ENCODE measurements at regions not wholly inside any gene's neighbourhood (a gene's known extent, or its start where the extent isn't known, plus 50 kb on each side); places are given as distances from the start of the nearest gene placed in this dataset.

- TF ChIP-seq CTCF (IDR thresholded peaks at IDR 0.05), result no peak
- H3K9me3 ChIP-seq, result no peaks in the 10 kb centered on the region
- H3K4me3 ChIP-seq, result no peak overlapping the region
- DNase-seq (ENCODE audit: low spot score) (no peak), ATAC-seq (ENCODE audit: insufficient number of reproducible peaks, low FRiP score, low read depth) (no peak)
- H3K27ac ChIP-seq, result no peak overlapping the region
- no peaks in the 10 kb centered on the region for H3K4me1 ChIP-seq (ENCODE audit: control insufficient read depth in 1 of 2, low read depth in 2 of 2)
- no peaks in the 10 kb centered on the region for H3K27me3 ChIP-seq (replicated peaks; ENCODE audit: insufficient read depth)
- no peaks in the 10 kb centered on the region for H3K36me3 ChIP-seq
Observed at GRCh38 chr10:107717046-107717445, 552.5 kb upstream of the SORCS1 start.

DNA sequence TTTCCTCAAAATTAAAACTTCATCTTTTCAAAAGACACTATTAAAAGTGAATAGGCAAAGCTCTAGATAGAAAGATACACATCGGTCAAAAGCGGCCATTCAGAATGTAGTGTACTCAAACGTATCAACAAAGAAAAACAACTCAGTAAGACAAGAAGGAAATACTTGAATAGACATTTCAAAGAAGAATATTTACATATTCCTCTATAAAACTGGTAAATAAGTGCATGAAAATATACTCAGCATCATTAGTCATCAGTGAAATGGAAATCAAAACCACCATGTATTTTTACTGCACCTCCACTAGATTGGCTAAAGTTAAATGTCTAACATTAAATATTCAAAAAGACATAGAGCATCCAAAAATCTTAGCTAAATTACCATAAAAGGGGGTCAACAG is 551.1 kb upstream of the SORCS1 start:
- no peak overlapping the region for H3K4me3 ChIP-seq
- DNase-seq (ENCODE audit: low spot score), result no peak
- H3K27ac ChIP-seq, result no peak overlapping the region
- no peak for TF ChIP-seq CTCF (IDR thresholded peaks at IDR 0.05)
- no peaks in the 10 kb centered on the region for H3K36me3 ChIP-seq
- H3K27me3 ChIP-seq (replicated peaks; ENCODE audit: insufficient read depth), result no peaks in the 10 kb centered on the region
- no peak for ATAC-seq (ENCODE audit: insufficient number of reproducible peaks, low FRiP score, low read depth)
- no peaks in the 10 kb centered on the region for H3K4me1 ChIP-seq (ENCODE audit: control insufficient read depth in 1 of 2, low read depth in 2 of 2)
- no peaks in the 10 kb centered on the region for H3K9me3 ChIP-seq

DNA sequence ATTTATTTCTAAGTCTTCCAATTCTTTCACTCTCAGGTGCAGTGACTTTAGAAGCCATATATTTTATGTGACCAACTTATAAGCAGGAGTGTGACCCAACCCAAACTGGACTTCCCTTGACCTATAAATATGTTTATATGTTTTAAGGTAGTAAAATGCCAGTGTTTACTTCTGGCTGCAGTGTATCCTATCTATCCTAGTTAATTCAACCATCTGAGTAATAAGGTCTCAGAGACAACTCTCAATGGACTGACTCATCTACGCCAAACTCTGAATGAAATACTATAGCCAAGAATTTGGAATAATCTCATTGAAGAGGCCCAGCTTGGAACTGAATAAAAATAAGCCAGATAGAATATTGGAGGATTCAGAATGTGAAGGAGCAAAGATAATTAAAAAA is 544.5 kb upstream of the SORCS1 start:
- no peaks in the 10 kb centered on the region for H3K4me1 ChIP-seq (ENCODE audit: control insufficient read depth in 1 of 2, low read depth in 2 of 2)

GRCh38 chr10:107706096-107706725 is 541.7 kb upstream of the SORCS1 start:
- no peak for DNase-seq (ENCODE audit: low spot score)

More for the DNA sequence above, 544.5 kb upstream of the SORCS1 start:
- Histone ChIP-seq H3K9me3 (no peaks in the 10 kb centered on the region), H3K36me3 (no peaks in the 10 kb centered on the region), H3K27ac (no peak overlapping the region), H3K27me3 (replicated peaks; ENCODE audit: insufficient read depth) (no peaks in the 10 kb centered on the region), H3K4me3 (no peak overlapping the region)
- ATAC-seq (ENCODE audit: insufficient number of reproducible peaks, low FRiP score, low read depth) (no peak), DNase-seq (ENCODE audit: low spot score) (no peak)
- TF ChIP-seq CTCF (IDR thresholded peaks at IDR 0.05), result no peak

GRCh38 chr10:107701943-107702342 is 537.4 kb upstream of the SORCS1 start:
- no peak overlapping the region for H3K27ac ChIP-seq

More at GRCh38 chr10:107706096-107706725, 541.7 kb upstream of the SORCS1 start:
- Histone ChIP-seq H3K36me3 (no peaks in the 10 kb centered on the region), H3K27me3 (replicated peaks; ENCODE audit: insufficient read depth) (no peaks in the 10 kb centered on the region), H3K9me3 (no peaks in the 10 kb centered on the region), H3K27ac (no peak overlapping the region), H3K4me1 (ENCODE audit: control insufficient read depth in 1 of 2, low read depth in 2 of 2) (no peaks in the 10 kb centered on the region), H3K4me3 (no peak overlapping the region)
- no peak for TF ChIP-seq CTCF (IDR thresholded peaks at IDR 0.05)
- no peak for ATAC-seq (ENCODE audit: insufficient number of reproducible peaks, low FRiP score, low read depth)

More at GRCh38 chr10:107701943-107702342, 537.4 kb upstream of the SORCS1 start:
- no peaks in the 10 kb centered on the region for H3K36me3 ChIP-seq
- H3K4me3 ChIP-seq, result no peak overlapping the region
- ATAC-seq (ENCODE audit: insufficient number of reproducible peaks, low FRiP score, low read depth), result no peak
- no peaks in the 10 kb centered on the region for H3K27me3 ChIP-seq (replicated peaks; ENCODE audit: insufficient read depth)
- no peak for TF ChIP-seq CTCF (IDR thresholded peaks at IDR 0.05)
- H3K9me3 ChIP-seq, result no peaks in the 10 kb centered on the region
- H3K4me1 ChIP-seq (ENCODE audit: control insufficient read depth in 1 of 2, low read depth in 2 of 2), result no peaks in the 10 kb centered on the region
- DNase-seq (ENCODE audit: low spot score), result no peak
